SK-N-DZ (cell line): ENCODE measurements at regions not wholly inside any gene's neighbourhood (a gene's known extent, or its start where the extent isn't known, plus 50 kb on each side); places are given as distances from the start of the nearest gene placed in this dataset.
A peak's percentile ranks its signal among the peaks of the same experiment; 100 is the strongest.
"Not testable (repeated sequence)": the region's sequence is repeated elsewhere in the genome, so short reads cannot be mapped to it uniquely, and the experiment has no call there.

Experiments used
- DNase-seq: peaks from one replicate; pipeline ENCODE4 v3.0.0-alpha.2; 2015; ENCODE audit warnings: low spot score

- DNase-seq = no peak
These were observed 607.4 kb downstream of the MAFB start for GRCh38 chr20:40081653-40082052.

- no peak for DNase-seq
These were observed 608.9 kb downstream of the MAFB start for GRCh38 chr20:40080041-40080652.

- DNase-seq = peak; percentile 38
These were observed 615.4 kb downstream of the MAFB start for GRCh38 chr20:40073535-40074111.

- DNase-seq = no peak
These were observed 616.1 kb downstream of the MAFB start for GRCh38 chr20:40072907-40073306.

GRCh38 chr20:40056171-40056570 is 632.9 kb downstream of the MAFB start:
- DNase-seq = no peak

- no peak for DNase-seq
These were observed 633.3 kb downstream of the MAFB start for GRCh38 chr20:40055711-40056110.

GRCh38 chr20:40054311-40054710 is 634.7 kb downstream of the MAFB start:
- DNase-seq = no peak

GRCh38 chr20:40050596-40050995 is 638.4 kb downstream of the MAFB start:
- DNase-seq = no peak

GRCh38 chr20:40049854-40050253 is 639.2 kb downstream of the MAFB start:
- no peak for DNase-seq

GRCh38 chr20:40046703-40047102 is 642.3 kb downstream of the MAFB start:
- DNase-seq = no peak

GRCh38 chr20:40037511-40037910 is 651.5 kb downstream of the MAFB start:
- no peak for DNase-seq

GRCh38 chr20:40029589-40029988 is 659.4 kb downstream of the MAFB start:
- no peak for DNase-seq

- DNase-seq = peak; percentile 92
These were observed 669.5 kb downstream of the MAFB start for GRCh38 chr20:40019510-40019909.

- no peak for DNase-seq
These were observed 671.3 kb downstream of the MAFB start for GRCh38 chr20:40017765-40018164.

GRCh38 chr20:40016890-40017289 is 672.1 kb downstream of the MAFB start:
- DNase-seq = no peak

- DNase-seq = no peak
These were observed 672.6 kb downstream of the MAFB start for GRCh38 chr20:40016392-40016791.

GRCh38 chr20:40012026-40012425 is 677.0 kb downstream of the MAFB start:
- not testable (repeated sequence) for DNase-seq

GRCh38 chr20:40010483-40010882 is 678.6 kb downstream of the MAFB start:
- no peak for DNase-seq

- DNase-seq = no peak
These were observed 679.5 kb downstream of the MAFB start for GRCh38 chr20:40009542-40009941.

GRCh38 chr20:40008177-40008576 is 680.9 kb downstream of the MAFB start:
- DNase-seq = no peak

- DNase-seq = peak; percentile 100
These were observed 682.7 kb downstream of the MAFB start for GRCh38 chr20:40006168-40006860.

- DNase-seq = not testable (repeated sequence)
These were observed 684.9 kb downstream of the MAFB start for GRCh38 chr20:40004092-40004491.

GRCh38 chr20:39993742-39994141 is 695.3 kb downstream of the MAFB start:
- DNase-seq = no peak
